HG02885 (cell line): ENCODE measurements at regions not wholly inside any gene's neighbourhood (a gene's known extent, or its start where the extent isn't known, plus 50 kb on each side); places are given as distances from the start of the nearest gene placed in this dataset.
"Not testable (repeated sequence)": the region's sequence is repeated elsewhere in the genome, so short reads cannot be mapped to it uniquely, and the experiment has no call there.

Source experiments
- ATAC-seq: cut with Tn5 transposase; IDR thresholded peaks from one replicate; pipeline ENCODE4 v1.9.1; 2021; ENCODE audit warnings: mild to moderate bottlenecking; ENCODE audit not compliant: unreplicated experiment, poor library complexity

DNA sequence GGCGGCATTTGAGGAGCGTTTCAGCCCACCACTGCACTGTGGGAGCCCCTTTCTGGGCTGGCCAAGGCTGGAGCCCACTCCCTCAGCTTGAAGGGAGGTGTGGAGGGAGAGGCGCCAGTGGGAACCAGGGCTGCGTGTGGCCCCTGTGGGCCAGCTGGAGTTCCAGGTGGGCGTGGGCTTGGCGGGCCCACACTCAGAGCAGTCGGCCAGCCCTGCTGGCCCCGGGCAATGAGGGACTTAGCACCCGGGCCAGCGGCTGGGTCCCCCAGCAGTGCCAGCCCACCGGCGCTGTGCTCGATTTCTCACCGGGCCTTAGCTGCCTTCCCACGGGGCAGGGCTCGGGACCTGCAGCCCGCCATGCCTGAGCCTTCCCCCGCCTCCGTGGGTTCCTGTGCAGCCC lies 463.8 kb upstream of the SPANXN1 start:
- not testable (repeated sequence) for ATAC-seq

DNA sequence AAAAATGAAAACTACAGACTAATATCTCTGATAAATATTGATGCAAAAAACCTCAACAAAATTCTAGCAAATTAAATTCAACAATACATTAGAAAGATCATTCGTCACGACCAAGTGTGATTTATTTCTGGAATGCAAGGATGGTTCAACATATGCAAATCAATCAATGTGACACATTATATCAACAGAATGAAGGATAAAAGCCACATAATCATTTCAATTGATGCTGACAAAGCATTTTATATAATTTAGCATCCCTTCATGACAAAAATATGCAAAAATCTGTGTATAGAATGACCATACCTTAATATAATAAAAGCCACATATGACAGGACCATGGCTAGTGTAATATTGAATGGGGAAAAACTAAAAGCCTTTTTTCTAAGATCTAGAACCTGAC lies 457.2 kb upstream of the SPANXN1 start:
- ATAC-seq, result no peak

DNA sequence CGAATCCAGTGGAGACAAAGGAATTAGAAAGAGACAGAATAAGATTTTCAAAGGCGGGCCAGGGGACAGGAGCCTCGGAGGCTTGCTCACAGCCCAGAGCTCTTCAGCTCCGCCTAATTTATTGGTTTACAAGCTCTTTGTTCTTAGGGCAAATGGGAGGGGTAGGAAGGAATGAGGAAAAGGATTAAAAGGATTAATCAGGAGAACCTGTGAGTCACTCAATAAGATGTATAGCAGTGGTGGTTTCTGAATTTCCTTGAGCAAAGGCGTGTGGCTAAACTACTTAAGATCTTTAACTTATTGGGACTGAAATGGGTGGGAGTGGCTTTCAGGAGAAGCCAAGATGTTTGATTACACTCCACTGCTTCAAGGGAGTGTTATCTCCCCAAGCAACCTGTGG lies 456.0 kb upstream of the SPANXN1 start:
- ATAC-seq, result no peak

DNA sequence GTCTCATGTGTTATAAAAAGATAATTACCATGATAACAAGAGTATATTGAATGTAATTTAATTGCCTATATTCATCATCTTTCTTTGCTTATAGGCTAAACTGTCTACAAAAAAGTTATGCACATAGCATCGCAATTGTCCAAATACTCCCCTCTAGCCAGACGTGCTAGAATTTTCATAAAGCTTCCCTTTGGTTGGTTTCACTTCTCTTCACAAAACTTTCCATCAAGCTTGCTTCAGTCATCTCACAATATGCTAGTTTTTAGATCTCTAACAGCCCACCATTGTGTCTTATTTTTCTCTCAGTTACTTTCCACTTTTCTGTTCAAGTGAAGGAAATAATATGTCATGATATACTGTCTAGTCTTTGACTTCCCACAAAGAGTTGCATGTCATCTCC lies 448.3 kb upstream of the SPANXN1 start:
- no peak for ATAC-seq

DNA sequence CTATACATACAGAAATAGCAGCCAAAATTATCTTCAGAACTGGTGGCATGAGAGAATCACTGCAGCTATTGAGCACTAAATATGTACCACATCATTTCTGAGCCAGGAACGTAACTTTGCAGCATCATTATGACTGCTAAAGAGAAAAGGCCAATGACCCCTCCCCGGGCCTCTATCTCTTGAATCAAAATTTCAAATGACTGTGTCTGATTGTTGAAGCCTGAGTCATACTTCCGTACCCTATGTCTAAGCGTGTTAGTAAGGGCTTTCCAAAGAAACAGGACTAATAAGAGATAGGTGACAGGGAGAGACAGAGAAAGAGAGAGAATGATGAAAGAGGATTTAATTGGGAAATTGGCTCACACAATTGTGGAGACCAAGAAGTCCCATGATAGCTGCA lies 445.5 kb upstream of the SPANXN1 start:
- ATAC-seq, result no peak

DNA sequence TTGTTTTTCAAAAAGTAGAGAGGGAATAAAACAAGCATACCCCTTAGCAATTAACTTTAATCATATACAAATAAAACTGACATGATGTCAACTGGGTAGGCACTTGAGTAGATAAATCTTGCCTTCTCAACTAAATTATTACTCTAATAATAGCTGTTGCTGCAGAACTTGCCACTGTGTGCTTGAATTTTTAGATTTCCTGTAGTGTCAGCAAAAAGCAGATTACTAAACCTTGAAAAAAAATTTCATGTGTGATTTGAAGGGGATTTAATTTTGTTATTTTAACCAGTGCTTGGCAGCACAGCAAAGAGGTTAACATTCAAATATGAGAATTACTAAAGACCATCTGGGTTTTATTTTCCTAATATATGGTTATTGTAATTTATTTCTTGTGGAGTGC lies 438.3 kb upstream of the SPANXN1 start:
- ATAC-seq, result no peak

DNA sequence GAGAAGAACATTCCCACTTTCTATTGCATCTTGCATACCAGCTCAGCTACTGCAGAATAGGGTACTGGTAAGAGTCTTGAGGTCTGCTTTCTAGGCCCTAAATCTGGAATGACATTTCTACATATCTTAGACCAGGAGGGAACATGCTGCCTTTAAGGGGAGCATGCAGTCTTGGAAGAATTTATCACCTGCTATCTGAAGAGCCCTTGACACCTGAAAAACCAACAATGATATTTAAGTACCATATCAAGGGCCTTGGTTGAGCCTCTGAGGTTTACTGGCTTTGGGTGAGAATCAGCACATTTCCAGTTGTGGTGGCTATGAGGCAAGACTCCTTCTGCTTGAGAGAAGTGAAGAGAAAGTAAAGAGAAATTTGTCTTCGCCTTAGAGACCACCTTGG lies 436.8 kb upstream of the SPANXN1 start:
- ATAC-seq, result no peak

DNA sequence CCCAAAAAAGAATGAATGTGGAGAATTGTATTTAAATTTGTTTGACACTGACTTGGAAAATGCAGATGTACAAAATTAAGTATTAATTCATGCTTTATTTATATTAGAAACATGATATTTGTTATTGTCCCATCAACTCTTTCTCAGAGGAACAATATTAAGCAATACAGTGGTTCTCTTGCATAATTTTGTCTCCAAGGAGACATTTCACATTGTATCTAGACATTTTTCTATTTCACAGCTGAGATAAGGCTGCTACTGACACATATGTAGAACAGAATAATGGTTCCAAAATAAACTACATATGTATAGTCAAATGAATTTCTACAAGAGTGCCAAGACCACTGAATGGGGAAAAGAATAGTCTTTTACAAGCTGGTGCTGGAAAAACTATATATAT lies 427.9 kb upstream of the SPANXN1 start:
- ATAC-seq, result no peak

DNA sequence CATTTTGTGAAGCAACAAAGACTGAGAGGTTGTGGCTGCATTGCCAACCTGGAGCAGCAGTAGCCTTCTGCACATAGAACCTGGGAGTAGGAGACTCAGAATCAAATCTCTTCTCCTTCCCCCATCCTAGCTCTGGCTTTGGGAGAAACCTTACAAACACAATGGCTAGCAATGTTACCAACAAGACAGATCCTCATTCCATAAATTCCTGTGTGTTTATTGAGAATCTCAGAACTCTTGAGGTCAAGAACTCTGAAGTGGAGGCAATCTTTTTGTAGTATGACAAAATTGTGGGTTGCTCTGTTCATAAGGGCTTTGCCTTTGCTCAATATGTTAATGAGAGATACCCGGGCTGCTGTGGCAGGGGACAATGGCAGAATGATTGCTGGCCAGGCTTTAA lies 406.7 kb upstream of the SPANXN1 start:
- no peak for ATAC-seq

DNA sequence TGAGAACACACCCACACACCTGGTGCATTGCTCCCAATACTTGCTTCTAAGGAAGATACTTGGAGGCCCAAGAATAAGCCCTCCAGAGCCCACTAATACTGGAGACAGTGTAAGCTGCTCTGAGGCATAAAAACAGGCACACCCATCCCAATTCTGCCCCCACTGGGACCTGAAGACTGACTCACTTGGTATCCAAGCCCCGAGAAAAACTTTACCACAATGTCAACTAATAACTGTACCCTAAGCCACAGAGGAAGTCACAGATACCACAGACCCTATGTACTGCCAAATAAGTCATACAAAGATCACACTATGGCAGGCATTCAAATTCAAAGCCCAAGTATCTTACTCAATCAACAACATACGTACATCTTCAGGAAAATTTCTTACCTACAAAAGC lies 398.2 kb upstream of the SPANXN1 start:
- no peak for ATAC-seq

DNA sequence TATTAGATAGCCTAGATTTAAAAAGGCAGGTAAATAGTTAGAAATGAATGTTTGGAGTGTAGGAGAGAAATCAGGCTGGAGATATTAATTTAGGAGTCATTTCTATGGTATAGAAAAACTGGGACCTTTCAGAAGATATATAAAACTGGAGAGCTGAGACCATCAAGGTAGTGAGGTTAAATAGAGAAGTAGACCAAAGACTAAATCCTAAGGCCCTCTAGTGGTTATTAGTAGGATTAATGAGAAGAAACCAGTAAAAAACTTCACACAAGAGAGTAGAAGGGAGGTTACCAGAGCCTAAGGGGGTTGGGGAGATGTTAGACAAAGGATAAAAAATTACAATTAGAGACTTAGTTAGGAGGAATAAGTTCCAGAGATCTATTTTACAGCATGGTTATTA lies 351.0 kb upstream of the SPANXN1 start:
- peak; percentile 77 for ATAC-seq

DNA sequence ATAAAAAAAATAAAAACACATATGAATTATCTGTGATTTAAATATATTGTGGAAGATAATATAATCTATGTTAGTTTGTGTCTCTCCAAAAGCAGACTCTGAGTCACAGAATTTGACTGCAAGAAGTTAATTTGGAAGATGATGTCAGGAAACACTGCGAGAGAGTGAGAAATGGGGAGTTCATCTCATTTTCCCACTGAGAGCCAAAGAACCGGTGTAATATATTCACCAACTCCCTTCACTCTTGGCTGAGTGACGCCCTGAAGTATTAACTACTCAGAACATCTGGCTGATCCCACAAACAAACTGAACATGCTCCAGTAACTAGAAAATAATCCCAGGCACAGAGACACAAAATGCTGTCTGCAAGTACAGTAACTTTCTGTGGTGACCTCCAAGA lies 345.8 kb upstream of the SPANXN1 start:
- no peak for ATAC-seq

DNA sequence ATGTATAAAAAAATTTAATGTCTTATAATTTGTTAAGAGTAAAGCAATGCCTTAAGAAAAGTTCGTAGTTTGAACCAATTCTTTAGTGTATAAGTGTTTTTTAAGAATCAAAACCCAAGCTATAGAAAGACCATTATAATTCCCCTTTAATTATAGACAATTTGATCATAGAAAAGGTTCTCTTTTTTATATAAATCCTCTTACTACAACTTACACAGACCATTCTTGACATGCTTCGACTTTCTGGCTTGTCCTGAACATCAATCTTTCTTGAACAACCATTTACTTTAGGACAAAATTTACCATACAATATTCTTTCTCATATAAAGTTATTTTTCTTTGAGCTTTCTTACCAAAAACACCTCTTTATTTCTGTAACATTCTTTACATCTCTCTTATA lies 330.5 kb upstream of the SPANXN1 start:
- ATAC-seq, result no peak

DNA sequence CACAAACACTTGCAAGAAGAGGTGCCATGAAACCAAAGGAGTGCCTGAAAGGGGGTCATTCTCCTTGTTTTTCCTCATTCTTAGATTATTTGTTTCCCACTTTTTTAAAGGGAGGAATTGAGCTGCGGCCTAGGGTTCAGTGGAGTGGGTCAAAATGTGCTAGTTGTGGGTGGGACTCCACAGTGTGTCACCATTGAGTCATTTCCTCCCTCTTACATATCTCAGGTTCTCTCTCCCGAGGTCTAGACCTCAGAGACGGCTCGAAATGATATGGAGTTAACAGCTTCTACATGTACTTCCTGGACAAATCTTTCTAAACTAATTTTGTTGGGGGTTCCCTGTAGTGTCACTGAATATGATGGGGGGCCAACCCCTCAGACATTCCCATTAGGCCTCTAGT lies 328.4 kb upstream of the SPANXN1 start:
- no peak for ATAC-seq

DNA sequence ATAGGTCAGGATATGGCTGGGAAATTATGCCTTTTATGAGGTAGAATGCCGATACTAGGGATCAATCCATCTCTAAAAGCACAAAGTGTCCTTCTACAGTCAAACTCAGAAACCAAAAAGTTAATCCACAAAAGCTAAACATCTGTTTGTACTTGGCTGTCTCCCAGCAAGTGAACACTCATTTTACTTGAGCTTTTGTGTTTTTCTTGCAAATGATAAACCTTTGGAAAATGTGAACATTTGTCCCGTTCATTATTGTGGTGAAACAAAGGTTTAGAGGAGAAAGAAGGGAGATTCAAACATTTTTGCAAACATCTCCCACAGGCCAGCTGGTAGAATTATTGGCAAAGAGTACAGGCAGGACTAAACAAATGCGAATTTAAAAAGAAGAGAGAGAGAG lies 300.6 kb upstream of the SPANXN1 start:
- ATAC-seq, result no peak
